GM23338 (cell line): ENCODE measurements at regions not wholly inside any gene's neighbourhood (a gene's known extent, or its start where the extent isn't known, plus 50 kb on each side); places are given as distances from the start of the nearest gene placed in this dataset.

Experiments
- ATAC-seq: fragments of 200-7000 bp; cut with Tn5 transposase; 3 replicates; pipeline ENCODE4 v1.9.1; 2020
- DNase-seq: peaks from one replicate; pipeline ENCODE4 v3.0.0-alpha.2; 2015; ENCODE audit warnings: low spot score
- H2AFZ ChIP-seq: fragments of 200-600 bp; sonication (generic); 2 replicates; pipeline ENCODE4 v1.8.0; 2016; ENCODE audit warnings: antibody characterized with exemption, mild to moderate bottlenecking, moderate library complexity
- H3F3A ChIP-seq: fragments of 200-600 bp; sonication (generic); replicated peaks from 2 replicates; pipeline ENCODE4 v1.8.0; 2017; ENCODE audit warnings: antibody characterized with exemption, mixed run types, low read depth
- H3K27ac ChIP-seq: fragments of 200-600 bp; sonication (generic); 2 replicates; pipeline ENCODE4 v1.6.1; 2016; ENCODE audit warnings: low read depth
- H3K27me3 ChIP-seq: fragments of 200-600 bp; sonication (generic); 2 replicates; pipeline ENCODE4 v1.8.0; 2016; ENCODE audit warnings: mild to moderate bottlenecking, mixed run types, moderate library complexity; ENCODE audit not compliant: insufficient read depth
- H3K36me3 ChIP-seq: fragments of 200-600 bp; sonication (generic); 2 replicates; pipeline ENCODE4 v1.8.0; 2016; ENCODE audit warnings: mild to moderate bottlenecking; ENCODE audit not compliant: insufficient read depth
- H3K4me1 ChIP-seq: fragments of 200-600 bp; sonication (generic); 2 replicates; pipeline ENCODE4 v1.8.0; 2016; ENCODE audit warnings: mild to moderate bottlenecking, moderate library complexity; ENCODE audit not compliant: insufficient read depth
- H3K4me2 ChIP-seq: fragments of 200-600 bp; sonication (generic); 2 replicates; pipeline ENCODE4 v1.7.1; 2017; ENCODE audit warnings: mixed run types
- H3K4me3 ChIP-seq: fragments of 200-600 bp; sonication (generic); 2 replicates; pipeline ENCODE4 v1.6.1; 2016; ENCODE audit warnings: mixed run types
- H3K79me2 ChIP-seq: fragments of 200-600 bp; sonication (generic); replicated peaks from 2 replicates; pipeline ENCODE4 v1.8.0; 2017; ENCODE audit warnings: mild to moderate bottlenecking; ENCODE audit not compliant: insufficient read depth
- H3K9me2 ChIP-seq: fragments of 200-600 bp; sonication (generic); 2 replicates; pipeline ENCODE4 v1.8.0; 2017; ENCODE audit not compliant: insufficient read depth
- H4K20me1 ChIP-seq: fragments of 200-600 bp; sonication (generic); replicated peaks from 2 replicates; pipeline ENCODE4 v1.8.0; 2017; ENCODE audit warnings: mild to moderate bottlenecking; ENCODE audit not compliant: insufficient read depth
- H3K27ac Mint-ChIP-seq: 2 replicates; pipeline ENCODE4 v1.8.0; 2020; ENCODE audit warnings: inconsistent platforms, mild to moderate bottlenecking, moderate library complexity, mixed read lengths
- H3K27me3 Mint-ChIP-seq: 3 replicates; pipeline ENCODE4 v1.8.0; 2022; ENCODE audit warnings: low read depth, mild to moderate bottlenecking, moderate library complexity, mixed read lengths, inconsistent platforms; ENCODE audit not compliant: insufficient read depth, poor library complexity
- H3K36me3 Mint-ChIP-seq: 3 replicates; pipeline ENCODE4 v1.8.0; 2021; ENCODE audit warnings: low read depth, mild to moderate bottlenecking, inconsistent platforms, moderate library complexity, mixed read lengths
- H3K4me1 Mint-ChIP-seq: 3 replicates; pipeline ENCODE4 v1.8.0; 2020; ENCODE audit warnings: mild to moderate bottlenecking, inconsistent platforms, mixed read lengths
- H3K4me3 Mint-ChIP-seq: 3 replicates; pipeline ENCODE4 v1.8.0; 2021; ENCODE audit warnings: moderate library complexity, mild to moderate bottlenecking, inconsistent platforms, mixed read lengths
- H3K9me3 Mint-ChIP-seq: 3 replicates; pipeline ENCODE4 v1.8.0; 2020; ENCODE audit warnings: moderate library complexity, mild to moderate bottlenecking, inconsistent platforms, mixed read lengths
- CREB1 ChIP-seq: fragments of 250-450 bp; sonication (Bioruptor Pico); IDR thresholded peaks from 2 replicates; pipeline ENCODE4 v1.5.0; 2020; ENCODE audit warnings: low read depth, mild to moderate bottlenecking, moderate library complexity
- CTCF ChIP-seq, 2 experiments: fragments of 200-600 bp in 1 of 2; sonication (generic) in 1 of 2; conservative IDR thresholded peaks; 2 replicates each; pipeline versions ENCODE4 v1.5.1 to v1.6.1; 2016 to 2017; ENCODE audit warnings: antibody characterized with exemption in 2 of 2, low read depth in 2 of 2, mild to moderate bottlenecking in 2 of 2, moderate library complexity in 1 of 2
- EZH2phosphoT487 ChIP-seq: fragments of 200-600 bp; sonication (generic); IDR thresholded peaks from one replicate; pipeline ENCODE4 v1.8.1; 2018; ENCODE audit warnings: antibody characterized with exemption; ENCODE audit not compliant: unreplicated experiment
- JUNB ChIP-seq: IDR thresholded peaks from one replicate; pipeline ENCODE4 v1.6.1; 2016; ENCODE audit warnings: antibody characterized with exemption; ENCODE audit not compliant: unreplicated experiment
- NANOG ChIP-seq: IDR thresholded peaks from 2 replicates; pipeline ENCODE4 v1.6.1; 2016; ENCODE audit warnings: antibody characterized with exemption, borderline replicate concordance
- STAT1 ChIP-seq: IDR thresholded peaks from one replicate; pipeline ENCODE4 v1.6.1; 2016; ENCODE audit warnings: antibody characterized with exemption; ENCODE audit not compliant: unreplicated experiment
- ZNF331 ChIP-seq: fragments of 250-450 bp; sonication (Bioruptor Pico); IDR thresholded peaks from 2 replicates; pipeline ENCODE4 v1.5.0; 2020; ENCODE audit warnings: low read depth, mild to moderate bottlenecking, moderate library complexity
- TF ChIP-seq, protein P1 (sequence below): IDR thresholded peaks from 2 replicates; pipeline ENCODE4 v1.6.1; 2016; ENCODE audit warnings: antibody characterized with exemption
- TF ChIP-seq, protein P2 (sequence below): IDR thresholded peaks from one replicate; pipeline ENCODE4 v1.6.1; 2018; ENCODE audit warnings: antibody characterized with exemption; ENCODE audit not compliant: unreplicated experiment

- no peaks in the 10 kb centered on the region for H3K36me3 Mint-ChIP-seq
- Histone ChIP-seq H3K27ac (no peak overlapping the region), H3F3A (no peaks in the 10 kb centered on the region), H3K27me3 (no peaks in the 10 kb centered on the region), H3K36me3 (no peaks in the 10 kb centered on the region), H3K4me1 (peaks cover 9% of the 10 kb centered on the region; the same call in 1 of the 2 replicates), H3K4me3 (no peak overlapping the region), H3K79me2 (no peaks in the 10 kb centered on the region), H3K4me2 (peak overlapping the region; percentile 54; the same call in 1 of the 2 replicates), H2AFZ (peak overlapping the region; percentile 70), H3K9me2 (0 out of 2 replicates have a peak, but pooled peaks cover 9% of the 10 kb centered on the region), H4K20me1 (no peaks in the 10 kb centered on the region)
- H3K4me1 Mint-ChIP-seq = peaks cover 11% of the 10 kb centered on the region; the same call in 2 of the 3 replicates
- TF ChIP-seq JUNB (no peak), CREB1 (no peak), NANOG (no peak), CTCF (conservative IDR thresholded peaks at IDR 0.05; ENCODE audit: low read depth in 2 of 2) (no peak)
- TF ChIP-seq, protein P1, sequence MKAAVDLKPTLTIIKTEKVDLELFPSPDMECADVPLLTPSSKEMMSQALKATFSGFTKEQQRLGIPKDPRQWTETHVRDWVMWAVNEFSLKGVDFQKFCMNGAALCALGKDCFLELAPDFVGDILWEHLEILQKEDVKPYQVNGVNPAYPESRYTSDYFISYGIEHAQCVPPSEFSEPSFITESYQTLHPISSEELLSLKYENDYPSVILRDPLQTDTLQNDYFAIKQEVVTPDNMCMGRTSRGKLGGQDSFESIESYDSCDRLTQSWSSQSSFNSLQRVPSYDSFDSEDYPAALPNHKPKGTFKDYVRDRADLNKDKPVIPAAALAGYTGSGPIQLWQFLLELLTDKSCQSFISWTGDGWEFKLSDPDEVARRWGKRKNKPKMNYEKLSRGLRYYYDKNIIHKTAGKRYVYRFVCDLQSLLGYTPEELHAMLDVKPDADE = no peak
- TF ChIP-seq, protein P2, sequence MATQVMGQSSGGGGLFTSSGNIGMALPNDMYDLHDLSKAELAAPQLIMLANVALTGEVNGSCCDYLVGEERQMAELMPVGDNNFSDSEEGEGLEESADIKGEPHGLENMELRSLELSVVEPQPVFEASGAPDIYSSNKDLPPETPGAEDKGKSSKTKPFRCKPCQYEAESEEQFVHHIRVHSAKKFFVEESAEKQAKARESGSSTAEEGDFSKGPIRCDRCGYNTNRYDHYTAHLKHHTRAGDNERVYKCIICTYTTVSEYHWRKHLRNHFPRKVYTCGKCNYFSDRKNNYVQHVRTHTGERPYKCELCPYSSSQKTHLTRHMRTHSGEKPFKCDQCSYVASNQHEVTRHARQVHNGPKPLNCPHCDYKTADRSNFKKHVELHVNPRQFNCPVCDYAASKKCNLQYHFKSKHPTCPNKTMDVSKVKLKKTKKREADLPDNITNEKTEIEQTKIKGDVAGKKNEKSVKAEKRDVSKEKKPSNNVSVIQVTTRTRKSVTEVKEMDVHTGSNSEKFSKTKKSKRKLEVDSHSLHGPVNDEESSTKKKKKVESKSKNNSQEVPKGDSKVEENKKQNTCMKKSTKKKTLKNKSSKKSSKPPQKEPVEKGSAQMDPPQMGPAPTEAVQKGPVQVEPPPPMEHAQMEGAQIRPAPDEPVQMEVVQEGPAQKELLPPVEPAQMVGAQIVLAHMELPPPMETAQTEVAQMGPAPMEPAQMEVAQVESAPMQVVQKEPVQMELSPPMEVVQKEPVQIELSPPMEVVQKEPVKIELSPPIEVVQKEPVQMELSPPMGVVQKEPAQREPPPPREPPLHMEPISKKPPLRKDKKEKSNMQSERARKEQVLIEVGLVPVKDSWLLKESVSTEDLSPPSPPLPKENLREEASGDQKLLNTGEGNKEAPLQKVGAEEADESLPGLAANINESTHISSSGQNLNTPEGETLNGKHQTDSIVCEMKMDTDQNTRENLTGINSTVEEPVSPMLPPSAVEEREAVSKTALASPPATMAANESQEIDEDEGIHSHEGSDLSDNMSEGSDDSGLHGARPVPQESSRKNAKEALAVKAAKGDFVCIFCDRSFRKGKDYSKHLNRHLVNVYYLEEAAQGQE = no peak
- no peak overlapping the region for H3K4me3 Mint-ChIP-seq
- no peaks in the 10 kb centered on the region for H3K27me3 Mint-ChIP-seq
- ATAC-seq (no peak), DNase-seq (no peak)
- H3K9me3 Mint-ChIP-seq = no peaks in the 10 kb centered on the region
- peak overlapping the region; percentile 86; the same call in 1 of the 2 replicates for H3K27ac Mint-ChIP-seq
Observed at GRCh38 chr9:115944166-115944948, 209.2 kb upstream of the PAPPA start.

- 0 out of 2 replicates have a peak, but pooled peaks cover 9% of the 10 kb centered on the region for H3K9me2 ChIP-seq
- H3F3A ChIP-seq = no peaks in the 10 kb centered on the region
- H3K27ac Mint-ChIP-seq = no peak overlapping the region
- H2AFZ ChIP-seq = 0 out of 2 replicates have a peak overlapping the region, but pooled peaks have one; percentile 70
- H3K79me2 ChIP-seq = no peaks in the 10 kb centered on the region
- no peaks in the 10 kb centered on the region for H4K20me1 ChIP-seq
- H3K4me3 Mint-ChIP-seq = no peak overlapping the region
- H3K4me3 ChIP-seq = no peak overlapping the region
- H3K27me3 Mint-ChIP-seq = no peaks in the 10 kb centered on the region
- H3K27ac ChIP-seq = no peak overlapping the region
- H3K27me3 ChIP-seq = no peaks in the 10 kb centered on the region
- H3K4me1 Mint-ChIP-seq = peaks cover 11% of the 10 kb centered on the region; the same call in 2 of the 3 replicates
- H3K9me3 Mint-ChIP-seq = no peaks in the 10 kb centered on the region
- no peak for ATAC-seq
- H3K4me1 ChIP-seq = peaks cover 9% of the 10 kb centered on the region; the same call in 1 of the 2 replicates
- H3K36me3 Mint-ChIP-seq = no peaks in the 10 kb centered on the region
- H3K36me3 ChIP-seq = no peaks in the 10 kb centered on the region
- no peak overlapping the region for H3K4me2 ChIP-seq
- no peak for DNase-seq
- TF ChIP-seq EZH2phosphoT487 = no peak
- TF ChIP-seq NANOG = no peak
- no peak for TF ChIP-seq ZNF331
- no peak for TF ChIP-seq CREB1
- TF ChIP-seq JUNB = no peak
- TF ChIP-seq STAT1 = no peak
- TF ChIP-seq, protein P2 = no peak
- TF ChIP-seq CTCF (conservative IDR thresholded peaks at IDR 0.05; ENCODE audit: low read depth in 2 of 2) = no peak
Observed at GRCh38 chr9:115945009-115945431, 208.6 kb upstream of the PAPPA start.
